ENCODE measurements at regions not wholly inside any gene's neighbourhood (a gene's known extent, or its start where the extent isn't known, plus 50 kb on each side); places are given as distances from the start of the nearest gene placed in this dataset.
"Not testable (repeated sequence)": the region's sequence is repeated elsewhere in the genome, so short reads cannot be mapped to it uniquely, and the experiment has no call there.

- no peaks in the 10 kb centered on the region for H3K9me3 ChIP-seq (ENCODE audit: control insufficient read depth, insufficient read depth, low read length)
- H3K4me3 ChIP-seq (ENCODE audit: low read length), result no peak overlapping the region
- H3K27me3 ChIP-seq (ENCODE audit: control insufficient read depth, insufficient read depth, low read length), result no peaks in the 10 kb centered on the region
- peaks cover 8% of the 10 kb centered on the region for H3K4me1 ChIP-seq (ENCODE audit: control insufficient read depth, insufficient read depth, low read length)
- H3K27ac ChIP-seq (ENCODE audit: low read length), result no peak overlapping the region
- H3K36me3 ChIP-seq (ENCODE audit: control insufficient read depth, insufficient read depth, low read length), result no peaks in the 10 kb centered on the region
- no CpG with 5 or more reads among the region's 11 CpGs for WGBS (ENCODE audit: insufficient coverage, insufficient read length)
- no peak for DNase-seq (ENCODE audit: low read depth, low spot score)
Measured at GRCh38 chr2:2791031-2791430, 460.0 kb upstream of the MYT1L start.

- Histone ChIP-seq H3K9me3 (ENCODE audit: control insufficient read depth, insufficient read depth, low read length) (no peaks in the 10 kb centered on the region), H3K4me1 (ENCODE audit: control insufficient read depth, insufficient read depth, low read length) (peaks cover 8% of the 10 kb centered on the region), H3K4me3 (ENCODE audit: low read length) (no peak overlapping the region), H3K27me3 (ENCODE audit: control insufficient read depth, insufficient read depth, low read length) (no peaks in the 10 kb centered on the region), H3K36me3 (ENCODE audit: control insufficient read depth, insufficient read depth, low read length) (no peaks in the 10 kb centered on the region), H3K27ac (ENCODE audit: low read length) (no peak overlapping the region)
- DNase-seq (ENCODE audit: low read depth, low spot score), result peak; percentile 67
- WGBS (ENCODE audit: insufficient coverage, insufficient read length), result no CpG with 5 or more reads among the region's 3 CpGs
Measured at GRCh38 chr2:2788076-2788475, 457.0 kb upstream of the MYT1L start.

- no peak for DNase-seq (ENCODE audit: low read depth, low spot score)
- no CpG with 5 or more reads among the region's 19 CpGs for WGBS (ENCODE audit: insufficient coverage, insufficient read length)
- Histone ChIP-seq H3K27ac (ENCODE audit: low read length) (peak overlapping the region; percentile 9), H3K27me3 (ENCODE audit: control insufficient read depth, insufficient read depth, low read length) (no peaks in the 10 kb centered on the region), H3K36me3 (ENCODE audit: control insufficient read depth, insufficient read depth, low read length) (no peaks in the 10 kb centered on the region), H3K4me3 (ENCODE audit: low read length) (no peak overlapping the region), H3K9me3 (ENCODE audit: control insufficient read depth, insufficient read depth, low read length) (no peaks in the 10 kb centered on the region), H3K4me1 (ENCODE audit: control insufficient read depth, insufficient read depth, low read length) (peaks cover 8% of the 10 kb centered on the region)
Measured at GRCh38 chr2:2787301-2787907, 456.3 kb upstream of the MYT1L start.

- H3K9me3 ChIP-seq (ENCODE audit: control insufficient read depth, insufficient read depth, low read length), result no peaks in the 10 kb centered on the region
- no peaks in the 10 kb centered on the region for H3K4me1 ChIP-seq (ENCODE audit: control insufficient read depth, insufficient read depth, low read length)
- no peak for DNase-seq (ENCODE audit: low read depth, low spot score)
- H3K27me3 ChIP-seq (ENCODE audit: control insufficient read depth, insufficient read depth, low read length), result no peaks in the 10 kb centered on the region
- H3K4me3 ChIP-seq (ENCODE audit: low read length), result no peak overlapping the region
- H3K36me3 ChIP-seq (ENCODE audit: control insufficient read depth, insufficient read depth, low read length), result no peaks in the 10 kb centered on the region
- no CpG with 5 or more reads among the region's 9 CpGs for WGBS (ENCODE audit: insufficient coverage, insufficient read length)
- H3K27ac ChIP-seq (ENCODE audit: low read length), result no peak overlapping the region
Measured at GRCh38 chr2:2782007-2782406, 450.9 kb upstream of the MYT1L start.

- WGBS (ENCODE audit: insufficient coverage, insufficient read length), result no CpG with 5 or more reads among the region's 3 CpGs
Measured at GRCh38 chr2:2779727-2780126, 448.7 kb upstream of the MYT1L start.

GRCh38 chr2:2777876-2778275 is 446.8 kb upstream of the MYT1L start:
- Histone ChIP-seq H3K4me1 (ENCODE audit: control insufficient read depth, insufficient read depth, low read length) (no peaks in the 10 kb centered on the region), H3K27me3 (ENCODE audit: control insufficient read depth, insufficient read depth, low read length) (no peaks in the 10 kb centered on the region), H3K36me3 (ENCODE audit: control insufficient read depth, insufficient read depth, low read length) (no peaks in the 10 kb centered on the region), H3K9me3 (ENCODE audit: control insufficient read depth, insufficient read depth, low read length) (no peaks in the 10 kb centered on the region), H3K4me3 (ENCODE audit: low read length) (no peak overlapping the region), H3K27ac (ENCODE audit: low read length) (no peak overlapping the region)
- no peak for DNase-seq (ENCODE audit: low read depth, low spot score)
- WGBS (ENCODE audit: insufficient coverage, insufficient read length), result no CpG with 5 or more reads among the region's 2 CpGs

More at GRCh38 chr2:2779727-2780126, 448.7 kb upstream of the MYT1L start:
- no peaks in the 10 kb centered on the region for H3K36me3 ChIP-seq (ENCODE audit: control insufficient read depth, insufficient read depth, low read length)
- H3K27me3 ChIP-seq (ENCODE audit: control insufficient read depth, insufficient read depth, low read length), result no peaks in the 10 kb centered on the region
- H3K4me3 ChIP-seq (ENCODE audit: low read length), result no peak overlapping the region
- no peak for DNase-seq (ENCODE audit: low read depth, low spot score)
- no peaks in the 10 kb centered on the region for H3K9me3 ChIP-seq (ENCODE audit: control insufficient read depth, insufficient read depth, low read length)
- no peak overlapping the region for H3K27ac ChIP-seq (ENCODE audit: low read length)
- H3K4me1 ChIP-seq (ENCODE audit: control insufficient read depth, insufficient read depth, low read length), result no peaks in the 10 kb centered on the region

- WGBS (ENCODE audit: insufficient coverage, insufficient read length), result no CpG with 5 or more reads among the region's 2 CpGs
- H3K9me3 ChIP-seq (ENCODE audit: control insufficient read depth, insufficient read depth, low read length), result no peaks in the 10 kb centered on the region
- H3K27ac ChIP-seq (ENCODE audit: low read length), result no peak overlapping the region
- H3K27me3 ChIP-seq (ENCODE audit: control insufficient read depth, insufficient read depth, low read length), result no peaks in the 10 kb centered on the region
- no peaks in the 10 kb centered on the region for H3K36me3 ChIP-seq (ENCODE audit: control insufficient read depth, insufficient read depth, low read length)
- no peak for DNase-seq (ENCODE audit: low read depth, low spot score)
- H3K4me1 ChIP-seq (ENCODE audit: control insufficient read depth, insufficient read depth, low read length), result no peaks in the 10 kb centered on the region; the same call in 1 of the 2 replicates
- no peak overlapping the region for H3K4me3 ChIP-seq (ENCODE audit: low read length)
Measured at GRCh38 chr2:2777213-2777612, 446.1 kb upstream of the MYT1L start.

GRCh38 chr2:2775018-2775417 is 443.9 kb upstream of the MYT1L start:
- no CpG with 5 or more reads among the region's 2 CpGs for WGBS (ENCODE audit: insufficient coverage, insufficient read length)
- no peak for DNase-seq (ENCODE audit: low read depth, low spot score)
- H3K27me3 ChIP-seq (ENCODE audit: control insufficient read depth, insufficient read depth, low read length), result no peaks in the 10 kb centered on the region
- H3K27ac ChIP-seq (ENCODE audit: low read length), result no peak overlapping the region
- H3K9me3 ChIP-seq (ENCODE audit: control insufficient read depth, insufficient read depth, low read length), result no peaks in the 10 kb centered on the region
- no peaks in the 10 kb centered on the region for H3K36me3 ChIP-seq (ENCODE audit: control insufficient read depth, insufficient read depth, low read length)
- no peak overlapping the region for H3K4me3 ChIP-seq (ENCODE audit: low read length)
- peaks cover 5% of the 10 kb centered on the region for H3K4me1 ChIP-seq (ENCODE audit: control insufficient read depth, insufficient read depth, low read length)

- no peaks in the 10 kb centered on the region for H3K36me3 ChIP-seq (ENCODE audit: control insufficient read depth, insufficient read depth, low read length)
- H3K9me3 ChIP-seq (ENCODE audit: control insufficient read depth, insufficient read depth, low read length), result no peaks in the 10 kb centered on the region
- no peaks in the 10 kb centered on the region for H3K27me3 ChIP-seq (ENCODE audit: control insufficient read depth, insufficient read depth, low read length)
- H3K27ac ChIP-seq (ENCODE audit: low read length), result no peak overlapping the region
- peaks cover 5% of the 10 kb centered on the region for H3K4me1 ChIP-seq (ENCODE audit: control insufficient read depth, insufficient read depth, low read length)
- WGBS (ENCODE audit: insufficient coverage, insufficient read length), result no CpG with 5 or more reads among the region's 8 CpGs
- H3K4me3 ChIP-seq (ENCODE audit: low read length), result no peak overlapping the region
- no peak for DNase-seq (ENCODE audit: low read depth, low spot score)
Measured at GRCh38 chr2:2773692-2774091, 442.6 kb upstream of the MYT1L start.

- H3K9me3 ChIP-seq (ENCODE audit: control insufficient read depth, insufficient read depth, low read length); H3K4me1 ChIP-seq (ENCODE audit: control insufficient read depth, insufficient read depth, low read length); H3K27me3 ChIP-seq (ENCODE audit: control insufficient read depth, insufficient read depth, low read length); DNase-seq (ENCODE audit: low read depth, low spot score); H3K4me3 ChIP-seq (ENCODE audit: low read length); H3K27ac ChIP-seq (ENCODE audit: low read length); H3K36me3 ChIP-seq (ENCODE audit: control insufficient read depth, insufficient read depth, low read length): not testable (repeated sequence)
- WGBS (ENCODE audit: insufficient coverage, insufficient read length), result no CpG with 5 or more reads among the region's 11 CpGs
Measured at GRCh38 chr2:2773080-2773479, 442.0 kb upstream of the MYT1L start.

- no peak overlapping the region for H3K4me3 ChIP-seq (ENCODE audit: low read length)
- H3K9me3 ChIP-seq (ENCODE audit: control insufficient read depth, insufficient read depth, low read length), result no peaks in the 10 kb centered on the region
- H3K4me1 ChIP-seq (ENCODE audit: control insufficient read depth, insufficient read depth, low read length), result peaks cover 5% of the 10 kb centered on the region
- H3K27me3 ChIP-seq (ENCODE audit: control insufficient read depth, insufficient read depth, low read length), result no peaks in the 10 kb centered on the region
- no peak overlapping the region for H3K27ac ChIP-seq (ENCODE audit: low read length)
- WGBS (ENCODE audit: insufficient coverage, insufficient read length), result no CpG with 5 or more reads among the region's 18 CpGs
- DNase-seq (ENCODE audit: low read depth, low spot score), result no peak
- H3K36me3 ChIP-seq (ENCODE audit: control insufficient read depth, insufficient read depth, low read length), result no peaks in the 10 kb centered on the region
Measured at GRCh38 chr2:2771721-2772411, 440.8 kb upstream of the MYT1L start.

Measured in iPS DF 6.9 (cell line).